ENCODE measurements at regions not wholly inside any gene's neighbourhood (a gene's known extent, or its start where the extent isn't known, plus 50 kb on each side); places are given as distances from the start of the nearest gene placed in this dataset.

DNA sequence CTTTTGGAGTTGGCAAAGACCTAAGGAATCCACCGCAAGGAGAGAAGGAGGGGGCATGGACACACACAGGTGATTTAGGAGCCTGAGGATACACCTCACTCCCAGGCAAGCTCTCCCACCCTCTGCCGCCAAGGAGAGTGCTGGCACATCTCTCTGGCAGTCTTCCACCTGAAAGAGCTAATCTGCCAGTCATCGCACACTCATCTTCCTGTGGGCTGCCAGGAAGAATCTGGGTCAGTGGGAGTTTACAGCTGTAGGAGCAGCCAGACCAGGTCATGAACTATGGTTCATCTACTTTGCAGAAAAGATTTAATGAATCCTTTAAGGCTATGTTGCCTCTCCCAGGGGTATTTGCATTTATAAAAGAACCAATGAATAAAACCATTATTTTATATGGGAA lies 170.6 kb upstream of the TSC22D2 start:
- no peaks in the 10 kb centered on the region for H3K9me2 ChIP-seq (replicated peaks; ENCODE audit: insufficient read depth, low read length)
- TF ChIP-seq EZH2 (optimal IDR thresholded peaks at IDR 0.05; ENCODE audit: low read depth, low read length) (no peak), EZH2phosphoT487 (IDR thresholded peaks at IDR 0.05; ENCODE audit: low read length) (no peak)
- TF ChIP-seq, protein P1, sequence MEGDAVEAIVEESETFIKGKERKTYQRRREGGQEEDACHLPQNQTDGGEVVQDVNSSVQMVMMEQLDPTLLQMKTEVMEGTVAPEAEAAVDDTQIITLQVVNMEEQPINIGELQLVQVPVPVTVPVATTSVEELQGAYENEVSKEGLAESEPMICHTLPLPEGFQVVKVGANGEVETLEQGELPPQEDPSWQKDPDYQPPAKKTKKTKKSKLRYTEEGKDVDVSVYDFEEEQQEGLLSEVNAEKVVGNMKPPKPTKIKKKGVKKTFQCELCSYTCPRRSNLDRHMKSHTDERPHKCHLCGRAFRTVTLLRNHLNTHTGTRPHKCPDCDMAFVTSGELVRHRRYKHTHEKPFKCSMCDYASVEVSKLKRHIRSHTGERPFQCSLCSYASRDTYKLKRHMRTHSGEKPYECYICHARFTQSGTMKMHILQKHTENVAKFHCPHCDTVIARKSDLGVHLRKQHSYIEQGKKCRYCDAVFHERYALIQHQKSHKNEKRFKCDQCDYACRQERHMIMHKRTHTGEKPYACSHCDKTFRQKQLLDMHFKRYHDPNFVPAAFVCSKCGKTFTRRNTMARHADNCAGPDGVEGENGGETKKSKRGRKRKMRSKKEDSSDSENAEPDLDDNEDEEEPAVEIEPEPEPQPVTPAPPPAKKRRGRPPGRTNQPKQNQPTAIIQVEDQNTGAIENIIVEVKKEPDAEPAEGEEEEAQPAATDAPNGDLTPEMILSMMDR (IDR thresholded peaks at IDR 0.05; ENCODE audit: low read length), result no peak
- H3K4me1 ChIP-seq (ENCODE audit: low read length), result no peaks in the 10 kb centered on the region
- H3K79me2 ChIP-seq (ENCODE audit: low read length), result no peaks in the 10 kb centered on the region
- H3F3A ChIP-seq (ENCODE audit: insufficient read depth, low read length), result no peaks in the 10 kb centered on the region
- H3K27me3 ChIP-seq (replicated peaks; ENCODE audit: insufficient read depth, low read length), result no peaks in the 10 kb centered on the region
- H3K27ac ChIP-seq (ENCODE audit: low read length), result no peak overlapping the region
- no peak overlapping the region for H3K4me3 ChIP-seq (ENCODE audit: low read length)
- no peak overlapping the region for H2AFZ ChIP-seq (ENCODE audit: low read length)
- H3K4me2 ChIP-seq (ENCODE audit: low read depth, low read length), result no peak overlapping the region
- no peak for DNase-seq
- H3K9me3 ChIP-seq (replicated peaks; ENCODE audit: insufficient read depth, low read length), result no peaks in the 10 kb centered on the region
- H3K9ac ChIP-seq (ENCODE audit: low read length), result no peak overlapping the region
- H4K20me1 ChIP-seq (ENCODE audit: insufficient read depth, low read length), result no peaks in the 10 kb centered on the region
- no peaks in the 10 kb centered on the region for H3K36me3 ChIP-seq (replicated peaks; ENCODE audit: insufficient read depth, low read length)

DNA sequence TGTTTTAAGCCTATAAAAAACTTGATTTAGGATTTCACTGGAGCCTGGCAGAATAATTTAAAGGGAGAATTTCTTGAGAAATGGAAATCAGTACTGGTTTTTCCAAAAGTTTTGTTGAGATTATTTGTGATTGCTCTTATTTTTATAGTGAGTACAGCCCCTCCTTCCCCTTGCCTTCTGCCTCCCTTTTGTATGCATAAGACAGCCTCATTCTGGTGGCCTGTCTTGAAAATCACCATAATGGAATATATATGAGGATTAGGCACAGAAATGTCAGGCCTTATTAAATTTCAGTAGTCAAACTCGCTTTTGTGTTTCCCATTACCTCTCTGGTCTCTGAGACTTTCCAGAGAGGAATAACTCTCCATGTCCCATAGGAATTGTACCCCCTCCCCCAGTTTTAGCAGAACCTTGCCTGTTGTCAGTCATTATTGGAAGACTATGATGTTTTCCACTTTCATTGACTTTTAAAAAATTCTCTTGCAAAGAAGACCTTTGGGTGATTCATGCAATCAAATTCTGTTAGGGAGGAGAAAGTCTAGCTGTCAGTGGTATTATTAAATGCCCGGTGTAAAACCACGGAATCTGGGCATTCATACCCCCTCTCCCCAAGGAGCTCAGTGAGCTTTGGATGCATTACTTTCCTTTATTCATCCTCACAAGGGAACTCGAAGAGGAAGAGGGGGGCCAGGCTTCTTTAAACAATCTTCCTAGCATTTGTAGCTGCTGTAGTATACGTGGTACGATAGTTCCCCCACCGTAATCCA lies 171.6 kb upstream of the TSC22D2 start:
- Histone ChIP-seq H3K9me2 (replicated peaks; ENCODE audit: insufficient read depth, low read length) (no peaks in the 10 kb centered on the region), H3F3A (ENCODE audit: insufficient read depth, low read length) (no peaks in the 10 kb centered on the region)

DNA sequence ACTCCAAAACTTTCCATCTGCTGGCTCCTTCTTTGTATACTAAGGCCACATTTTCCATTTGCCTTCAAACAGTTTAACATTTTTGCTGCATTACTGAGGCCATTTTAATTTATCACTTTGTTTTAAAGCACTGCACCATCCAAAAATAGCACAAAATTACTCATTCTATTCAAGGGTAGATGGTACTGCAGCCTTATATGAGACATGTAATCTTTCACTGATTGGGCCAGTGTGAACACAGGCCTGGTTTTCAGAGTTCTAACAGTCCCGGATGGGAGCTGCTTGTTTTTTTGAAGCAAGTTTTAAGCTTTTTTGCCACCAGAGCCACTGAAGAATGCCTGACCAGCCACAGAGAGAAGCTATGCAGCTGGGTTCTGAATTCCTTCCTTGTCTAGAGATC lies 172.3 kb upstream of the TSC22D2 start:
- no peak overlapping the region for H3K4me3 ChIP-seq (ENCODE audit: low read length)
- H2AFZ ChIP-seq (ENCODE audit: low read length), result no peak overlapping the region
- H3K27me3 ChIP-seq (replicated peaks; ENCODE audit: insufficient read depth, low read length), result no peaks in the 10 kb centered on the region
- no peaks in the 10 kb centered on the region for H3K79me2 ChIP-seq (ENCODE audit: low read length)
- H3K4me1 ChIP-seq (ENCODE audit: low read length), result no peaks in the 10 kb centered on the region
- H4K20me1 ChIP-seq (ENCODE audit: insufficient read depth, low read length), result no peaks in the 10 kb centered on the region
- TF ChIP-seq EZH2phosphoT487 (IDR thresholded peaks at IDR 0.05; ENCODE audit: low read length), result no peak
- TF ChIP-seq, protein P1 (IDR thresholded peaks at IDR 0.05; ENCODE audit: low read length), result no peak
- TF ChIP-seq EZH2 (optimal IDR thresholded peaks at IDR 0.05; ENCODE audit: low read depth, low read length), result no peak
- H3K4me2 ChIP-seq (ENCODE audit: low read depth, low read length), result no peak overlapping the region
- no peaks in the 10 kb centered on the region for H3K36me3 ChIP-seq (replicated peaks; ENCODE audit: insufficient read depth, low read length)
- no peak overlapping the region for H3K9ac ChIP-seq (ENCODE audit: low read length)
- DNase-seq, result no peak
- no peaks in the 10 kb centered on the region for H3K9me2 ChIP-seq (replicated peaks; ENCODE audit: insufficient read depth, low read length)
- no peaks in the 10 kb centered on the region for H3K9me3 ChIP-seq (replicated peaks; ENCODE audit: insufficient read depth, low read length)
- no peaks in the 10 kb centered on the region for H3F3A ChIP-seq (ENCODE audit: insufficient read depth, low read length)
- H3K27ac ChIP-seq (ENCODE audit: low read length), result no peak overlapping the region

More for the DNA sequence above, 171.6 kb upstream of the TSC22D2 start:
- no peak overlapping the region for H3K4me2 ChIP-seq (ENCODE audit: low read depth, low read length)
- H3K36me3 ChIP-seq (replicated peaks; ENCODE audit: insufficient read depth, low read length), result no peaks in the 10 kb centered on the region
- H3K4me1 ChIP-seq (ENCODE audit: low read length), result no peaks in the 10 kb centered on the region
- H3K4me3 ChIP-seq (ENCODE audit: low read length), result no peak overlapping the region
- no peaks in the 10 kb centered on the region for H3K79me2 ChIP-seq (ENCODE audit: low read length)
- no peak overlapping the region for H3K9ac ChIP-seq (ENCODE audit: low read length)
- no peak overlapping the region for H2AFZ ChIP-seq (ENCODE audit: low read length)
- H3K27ac ChIP-seq (ENCODE audit: low read length), result no peak overlapping the region
- H4K20me1 ChIP-seq (ENCODE audit: insufficient read depth, low read length), result no peaks in the 10 kb centered on the region
- no peaks in the 10 kb centered on the region for H3K27me3 ChIP-seq (replicated peaks; ENCODE audit: insufficient read depth, low read length)
- no peak for DNase-seq
- no peaks in the 10 kb centered on the region for H3K9me3 ChIP-seq (replicated peaks; ENCODE audit: insufficient read depth, low read length)
- TF ChIP-seq, protein P1 (IDR thresholded peaks at IDR 0.05; ENCODE audit: low read length), result no peak
- TF ChIP-seq EZH2phosphoT487 (IDR thresholded peaks at IDR 0.05; ENCODE audit: low read length), result no peak
- TF ChIP-seq EZH2 (optimal IDR thresholded peaks at IDR 0.05; ENCODE audit: low read depth, low read length), result no peak
